GM18508 (cell line): ENCODE measurements at regions not wholly inside any gene's neighbourhood (a gene's known extent, or its start where the extent isn't known, plus 50 kb on each side); places are given as distances from the start of the nearest gene placed in this dataset.
"Not testable (repeated sequence)": the region's sequence is repeated elsewhere in the genome, so short reads cannot be mapped to it uniquely, and the experiment has no call there.

ENCODE experiments used
- ATAC-seq: cut with Tn5 transposase; IDR thresholded peaks from one replicate; pipeline ENCODE4 v1.9.1; 2021; ENCODE audit warnings: moderate number of reproducible peaks; ENCODE audit not compliant: insufficient read depth, unreplicated experiment

DNA sequence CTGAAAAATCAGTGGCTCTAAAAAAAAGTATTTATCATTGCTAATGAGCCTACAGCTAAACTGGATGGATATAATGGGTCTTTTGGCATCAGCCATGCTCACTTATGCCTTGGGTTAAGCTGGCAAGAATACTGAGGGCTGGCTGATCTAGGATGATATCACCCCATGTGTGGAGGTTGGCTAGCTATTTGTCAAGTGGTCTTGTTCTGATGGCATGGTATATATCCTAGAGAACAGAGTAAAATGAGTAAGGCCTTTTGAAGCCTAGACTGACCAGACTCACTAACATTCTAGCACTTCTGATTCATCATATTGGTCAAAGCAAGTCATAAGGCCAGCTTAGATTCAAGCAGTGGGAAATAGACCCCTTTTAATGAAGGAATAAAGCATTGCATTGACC lies 383.0 kb downstream of the SLITRK1 start:
- ATAC-seq, result no peak

- no peak for ATAC-seq
Measured at GRCh38 chr13:83498481-83499190, 383.6 kb downstream of the SLITRK1 start.

GRCh38 chr13:83498045-83498444 lies 384.2 kb downstream of the SLITRK1 start:
- ATAC-seq, result no peak

- no peak for ATAC-seq
Measured at GRCh38 chr13:83496501-83496900, 385.8 kb downstream of the SLITRK1 start.

- ATAC-seq, result no peak
Measured at GRCh38 chr13:83485101-83485500, 397.2 kb downstream of the SLITRK1 start.

- ATAC-seq, result no peak
Measured at GRCh38 chr13:83471011-83471410, 411.3 kb downstream of the SLITRK1 start.

GRCh38 chr13:83470133-83470797 lies 412.0 kb downstream of the SLITRK1 start:
- no peak for ATAC-seq

- no peak for ATAC-seq
Measured at GRCh38 chr13:83453723-83454122, 428.6 kb downstream of the SLITRK1 start.

DNA sequence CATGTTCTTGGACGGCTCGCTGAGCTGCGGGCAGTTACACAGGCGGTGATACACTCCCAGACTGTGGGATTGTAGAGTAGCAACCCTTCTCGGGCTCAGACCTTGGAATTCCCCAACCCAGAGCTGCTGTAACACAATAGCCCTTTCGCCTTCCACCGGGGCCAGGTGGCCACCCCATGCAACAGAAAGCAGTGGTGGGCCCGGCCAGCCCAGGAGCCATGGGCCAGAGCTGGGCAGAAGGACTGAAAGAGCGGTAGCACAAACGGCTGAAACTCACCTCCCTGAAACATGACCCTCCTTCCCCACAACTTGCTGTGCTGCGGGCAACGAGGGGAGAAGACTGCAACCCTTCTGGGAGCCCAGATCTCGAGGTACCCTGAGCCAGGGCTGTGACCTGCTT lies 429.0 kb downstream of the SLITRK1 start:
- no peak for ATAC-seq

- ATAC-seq, result no peak
Measured at GRCh38 chr13:83452292-83452950, 429.9 kb downstream of the SLITRK1 start.

DNA sequence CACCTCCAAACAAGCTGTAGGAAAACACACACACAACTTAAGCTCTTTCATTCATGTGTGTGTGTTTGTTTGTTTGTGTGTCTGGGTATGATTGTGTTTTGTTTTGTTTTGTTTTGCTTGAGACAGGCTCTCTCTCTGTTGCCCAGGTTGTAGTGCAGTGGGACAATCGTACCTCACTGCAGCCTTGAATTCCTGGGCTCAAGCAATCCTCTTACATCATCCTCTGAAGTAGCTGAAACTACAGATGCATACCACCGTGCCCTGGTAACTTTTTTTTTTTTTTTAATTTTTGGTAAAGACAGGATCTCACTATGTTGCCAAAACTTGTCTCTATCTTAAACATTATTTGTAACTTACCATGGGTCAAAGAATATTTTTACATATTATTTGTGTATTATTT lies 431.7 kb downstream of the SLITRK1 start:
- no peak for ATAC-seq

DNA sequence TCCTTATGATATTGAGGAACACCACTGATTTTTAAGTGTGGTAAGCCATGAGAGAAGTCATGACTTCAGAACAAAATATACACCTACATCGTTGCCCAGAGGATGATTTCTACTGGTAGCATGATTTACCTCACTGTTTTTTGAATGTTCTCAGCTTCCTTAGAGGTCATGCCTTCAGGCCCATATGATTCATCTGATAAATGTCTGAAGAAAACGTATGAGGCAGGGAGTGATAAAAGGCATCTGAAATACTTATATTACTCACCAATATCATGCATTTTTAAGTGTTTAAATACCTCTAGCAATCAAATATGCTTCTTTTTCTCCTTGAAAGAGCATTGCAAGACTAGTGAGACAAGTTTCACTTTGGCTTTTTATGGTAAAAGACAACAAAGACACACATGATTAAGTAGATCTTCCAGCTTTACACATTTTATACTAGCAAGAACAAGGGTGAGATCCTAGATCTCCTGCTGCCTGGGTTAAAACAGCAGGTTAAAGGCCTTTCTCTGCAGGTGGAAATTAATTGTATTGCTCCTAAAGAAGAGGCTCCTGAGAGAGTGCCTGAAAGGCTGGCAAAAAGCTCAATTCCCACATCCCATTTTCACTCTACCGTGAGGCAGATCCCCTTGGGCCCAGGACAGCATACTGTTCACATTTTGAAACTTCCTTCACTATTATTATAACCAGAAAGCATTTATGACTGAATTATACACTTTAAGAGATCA lies 432.4 kb downstream of the SLITRK1 start:
- no peak for ATAC-seq

- ATAC-seq, result no peak
Measured at GRCh38 chr13:83440465-83440864, 441.8 kb downstream of the SLITRK1 start.

DNA sequence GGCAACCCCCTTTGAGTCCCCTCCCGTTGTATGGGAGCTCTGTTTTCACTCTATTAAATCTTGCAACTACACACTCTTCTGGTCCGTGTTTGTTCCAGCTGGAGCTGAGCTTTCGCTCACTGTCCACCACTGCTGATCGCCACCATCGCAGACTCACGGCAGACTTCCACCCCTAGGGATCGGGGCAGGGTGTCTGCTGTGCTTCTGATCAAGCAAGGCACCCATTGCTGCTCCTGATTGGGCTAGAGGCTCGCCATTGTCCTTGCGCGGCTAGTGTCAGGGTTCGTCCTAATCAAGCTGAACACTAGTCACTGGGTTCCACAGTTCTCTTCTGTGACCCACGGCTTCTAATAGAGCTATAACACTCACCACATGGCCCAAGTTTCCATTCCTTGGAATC lies 442.8 kb downstream of the SLITRK1 start:
- not testable (repeated sequence) for ATAC-seq

DNA sequence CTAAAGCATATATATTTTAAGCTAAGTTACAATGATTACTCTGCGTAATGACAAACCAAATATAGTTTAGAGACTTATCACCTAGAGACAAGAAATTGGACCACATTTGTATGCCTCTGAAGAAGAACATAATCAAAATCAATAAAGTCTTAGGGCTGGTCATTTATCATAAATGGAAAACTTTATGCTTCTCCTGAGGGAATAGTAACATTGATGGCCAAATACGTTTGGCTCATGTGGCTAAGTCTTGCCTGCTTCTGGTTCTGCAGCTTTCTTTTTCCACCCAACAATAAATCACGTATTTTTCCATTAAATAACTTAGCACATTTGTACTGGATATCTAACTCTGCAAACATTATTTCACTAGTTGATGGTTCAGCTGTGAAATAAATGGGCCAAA lies 458.4 kb downstream of the SLITRK1 start:
- ATAC-seq, result no peak

DNA sequence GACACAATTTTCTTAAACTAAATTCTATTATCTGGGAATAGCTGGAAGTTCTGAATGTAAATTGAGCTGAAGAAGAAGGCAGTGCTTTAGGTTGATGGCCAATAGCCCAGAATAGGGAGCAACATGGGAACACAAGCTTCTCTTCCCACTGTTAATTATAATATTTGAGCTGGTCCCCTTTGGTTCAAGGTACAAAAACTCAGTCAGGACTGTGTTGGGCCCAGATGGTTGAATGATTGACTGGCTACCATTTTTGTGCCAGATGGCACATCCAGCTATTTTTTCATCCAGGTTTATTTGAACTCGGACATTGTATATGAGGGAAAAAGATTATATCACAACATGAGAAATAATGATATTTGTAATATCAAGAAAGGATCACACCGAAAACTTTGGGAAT lies 458.9 kb downstream of the SLITRK1 start:
- ATAC-seq, result no peak

DNA sequence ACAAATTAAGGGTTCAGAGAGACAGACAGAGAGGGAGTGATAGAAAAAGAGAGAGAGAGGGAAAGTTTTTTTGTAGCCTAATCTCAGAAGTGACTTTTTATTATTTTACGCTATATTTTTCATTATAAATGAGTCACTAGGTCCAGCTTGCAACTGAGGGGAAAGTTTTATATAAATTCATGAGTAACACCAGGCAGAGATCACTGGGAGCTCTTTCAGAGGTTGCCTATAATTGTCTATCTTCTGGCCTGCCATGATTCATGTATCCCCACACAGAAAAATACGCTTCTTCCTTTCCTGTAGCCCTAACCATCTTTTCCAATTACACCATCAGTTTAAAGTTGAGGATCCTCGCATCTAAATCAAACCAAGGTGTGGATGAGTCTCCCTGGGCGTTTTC lies 467.9 kb downstream of the SLITRK1 start:
- no peak for ATAC-seq

- no peak for ATAC-seq
Measured at GRCh38 chr13:83386609-83387008, 495.7 kb downstream of the SLITRK1 start.

DNA sequence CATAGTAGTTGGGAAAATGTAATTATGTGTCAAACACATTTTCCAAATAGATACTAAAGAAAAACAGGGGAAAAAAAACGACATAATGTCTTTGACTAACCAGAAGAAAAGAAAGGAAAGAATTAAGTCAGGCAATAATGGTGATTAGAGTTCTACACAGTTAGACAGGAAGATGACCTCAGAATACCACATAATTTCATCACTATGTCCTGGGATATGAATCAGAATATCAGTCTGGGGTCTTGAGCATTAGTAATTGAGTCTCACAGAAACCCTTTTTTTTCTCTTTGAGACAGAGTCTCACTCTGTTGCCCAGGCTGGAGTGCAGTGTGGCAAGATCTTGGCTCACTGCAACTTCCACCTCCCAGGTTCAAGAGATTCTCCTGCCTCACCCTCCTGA lies 503.4 kb downstream of the SLITRK1 start:
- no peak for ATAC-seq

DNA sequence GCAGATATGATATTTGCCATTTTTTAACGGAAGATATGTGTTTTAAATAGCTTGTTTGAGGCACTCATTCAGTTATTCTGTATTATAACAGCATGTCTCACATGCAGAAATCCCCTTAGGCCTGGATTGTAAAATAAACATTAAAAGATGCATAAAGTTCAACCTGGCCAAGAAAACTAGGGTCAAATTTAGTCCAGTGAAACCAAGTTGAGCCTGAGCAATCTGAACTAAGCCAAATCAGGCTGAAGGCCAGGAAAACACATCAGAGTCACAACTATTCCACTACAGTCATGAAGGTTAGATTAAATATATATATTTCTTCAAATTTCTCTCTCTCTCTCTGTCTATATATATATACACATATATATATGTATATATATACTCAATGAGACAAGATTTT lies 504.8 kb downstream of the SLITRK1 start:
- ATAC-seq, result no peak

- no peak for ATAC-seq
Measured at GRCh38 chr13:83372786-83373185, 509.5 kb downstream of the SLITRK1 start.
